Spinal cord (tissue), 9 donors: ENCODE measurements at regions not wholly inside any gene's neighbourhood (a gene's known extent, or its start where the extent isn't known, plus 50 kb on each side); places are given as distances from the start of the nearest gene placed in this dataset.

Experiments
- DNase-seq, 6 donors: peaks; one replicate each; pipeline versions ENCODE4 v3.0.0 to v3.0.0-alpha.2; 2013 to 2015; ENCODE audit warnings: low spot score in 6 of 6, low read depth in 4 of 6
- H3K27ac ChIP-seq: one replicate; pipeline ENCODE4 v1.5.1; 2013; ENCODE audit warnings: low read depth, low read length, control low read depth
- H3K27me3 ChIP-seq: one replicate; pipeline ENCODE4 v1.6.1; 2013; ENCODE audit warnings: low read length; ENCODE audit not compliant: control insufficient read depth, insufficient read depth
- H3K36me3 ChIP-seq: one replicate; pipeline ENCODE4 v1.6.1; 2013; ENCODE audit warnings: low read length; ENCODE audit not compliant: control insufficient read depth, insufficient read depth
- H3K4me1 ChIP-seq: one replicate; pipeline ENCODE4 v1.6.1; 2013; ENCODE audit warnings: low read length; ENCODE audit not compliant: control insufficient read depth, insufficient read depth
- H3K4me3 ChIP-seq: one replicate; pipeline ENCODE4 v1.5.1; 2013; ENCODE audit warnings: low read depth, low read length, control low read depth
- H3K9me3 ChIP-seq: one replicate; pipeline ENCODE4 v1.6.1; 2013; ENCODE audit warnings: low read length; ENCODE audit not compliant: control insufficient read depth, insufficient read depth
- WGBS: methylation state at CpG from one replicate; pipeline ENCODE4 v1.1.5; 2013; ENCODE audit warnings: missing lambda C conversion rate; ENCODE audit not compliant: insufficient coverage; 5-methylcytosine and 5-hydroxymethylcytosine counted together
- donor health status: healthy.

DNA sequence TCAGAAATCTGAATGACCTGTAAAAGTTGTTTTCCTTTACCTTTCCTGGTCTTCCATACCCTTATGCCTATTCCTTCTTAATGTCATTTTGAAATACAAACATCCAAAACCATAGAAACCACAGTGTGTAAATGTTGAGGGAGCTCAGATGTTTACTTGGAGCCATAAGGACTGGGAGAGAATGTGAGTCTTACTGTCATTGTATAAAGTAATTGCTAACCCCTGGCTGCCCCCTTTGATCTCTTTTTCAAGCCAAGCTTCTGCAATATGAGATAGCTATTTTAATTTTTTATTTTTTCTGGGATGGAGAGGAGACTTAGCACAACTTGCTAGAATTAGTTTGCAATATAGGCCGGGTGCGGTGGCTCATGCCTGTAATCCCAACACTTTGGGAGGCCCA is 124.4 kb upstream of the AKIRIN2 start:
- Histone ChIP-seq H3K27ac (no peak overlapping the region), H3K36me3 (no peaks in the 10 kb centered on the region), H3K9me3 (no peaks in the 10 kb centered on the region), H3K4me3 (no peak overlapping the region), H3K27me3 (no peaks in the 10 kb centered on the region), H3K4me1 (no peaks in the 10 kb centered on the region)
- no peak for DNase-seq
- 100% methylated on average over 2 of the region's 2 CpGs for WGBS

DNA sequence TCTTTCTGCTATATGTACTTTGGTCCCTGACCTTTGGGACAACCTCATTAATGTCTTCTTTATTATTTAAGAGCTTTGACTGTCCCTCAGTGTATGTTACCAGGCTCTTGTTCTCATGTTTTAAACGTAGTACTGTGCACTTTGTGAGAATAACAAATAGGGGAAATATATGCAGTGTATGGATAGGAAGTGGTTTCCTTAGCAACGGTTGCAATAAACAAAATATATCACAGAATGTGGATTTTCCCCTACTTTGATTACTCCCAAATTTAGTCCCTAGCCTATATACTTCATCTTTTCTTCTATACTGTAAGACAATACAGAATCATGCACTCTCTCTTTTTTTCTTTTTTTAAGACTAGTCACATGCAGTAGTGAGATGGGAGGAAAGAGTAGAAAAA is 123.8 kb upstream of the AKIRIN2 start:
- H3K4me3 ChIP-seq: no peak overlapping the region
- H3K36me3 ChIP-seq: no peaks in the 10 kb centered on the region
- no peak overlapping the region for H3K27ac ChIP-seq
- no CpG with 5 or more reads among the region's 2 CpGs for WGBS
- no peaks in the 10 kb centered on the region for H3K9me3 ChIP-seq
- no peaks in the 10 kb centered on the region for H3K4me1 ChIP-seq
- no peaks in the 10 kb centered on the region for H3K27me3 ChIP-seq
- peak in 2 of 6 donors; percentile 22 to 27 for DNase-seq

DNA sequence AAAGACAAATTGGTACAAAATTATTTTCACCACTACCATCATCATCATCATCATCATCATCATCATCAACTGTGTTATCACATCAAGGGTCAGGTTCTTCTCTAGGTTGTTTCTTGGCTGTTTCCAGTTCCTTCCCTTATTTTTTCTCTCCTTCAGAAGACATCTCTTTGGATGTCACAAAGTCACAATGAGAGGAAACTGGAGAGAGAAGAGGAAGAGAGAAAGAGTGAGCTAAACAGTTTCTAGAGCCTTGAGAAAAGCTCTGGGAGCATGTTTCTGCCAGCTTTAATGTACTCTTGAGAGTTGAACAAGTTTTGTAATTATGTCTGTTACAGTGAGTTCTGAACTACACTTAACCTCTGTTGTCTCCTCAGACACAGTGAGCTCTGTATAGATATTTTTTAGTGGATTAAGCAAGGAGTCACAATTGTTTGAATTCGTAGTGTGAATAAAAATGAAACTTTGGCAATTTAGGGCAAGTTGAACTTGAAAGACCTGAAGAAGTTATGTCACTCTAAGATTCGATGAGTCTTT is 123.0 kb upstream of the AKIRIN2 start:
- Histone ChIP-seq H3K36me3 (no peaks in the 10 kb centered on the region), H3K27ac (no peak overlapping the region), H3K4me1 (no peaks in the 10 kb centered on the region), H3K4me3 (no peak overlapping the region), H3K27me3 (no peaks in the 10 kb centered on the region), H3K9me3 (no peaks in the 10 kb centered on the region)
- 86% methylated on average over 2 of the region's 2 CpGs for WGBS
- DNase-seq: no peak

DNA sequence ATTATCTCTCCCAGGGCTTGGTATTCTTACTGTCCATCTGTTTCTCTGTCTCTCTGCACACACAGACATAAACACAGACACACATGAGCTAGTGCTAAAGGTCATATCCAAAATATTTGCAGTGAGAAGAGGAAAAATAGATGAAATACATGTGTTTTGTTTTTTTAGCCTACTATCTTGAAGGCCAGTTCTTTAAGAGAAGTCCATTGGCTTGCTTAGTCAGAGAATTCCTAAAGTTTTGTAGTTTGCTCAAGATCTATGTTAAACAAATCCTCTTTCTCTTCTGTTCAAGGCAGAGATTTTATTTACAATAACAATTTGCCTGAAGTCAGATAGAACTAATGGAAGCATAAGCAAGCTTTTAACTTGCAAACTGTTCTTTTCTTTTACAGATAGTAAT is 120.0 kb upstream of the AKIRIN2 start:
- Histone ChIP-seq H3K36me3 (no peaks in the 10 kb centered on the region), H3K27ac (no peak overlapping the region), H3K4me3 (no peak overlapping the region), H3K27me3 (no peaks in the 10 kb centered on the region), H3K4me1 (no peaks in the 10 kb centered on the region), H3K9me3 (no peaks in the 10 kb centered on the region)
- DNase-seq: no peak

DNA sequence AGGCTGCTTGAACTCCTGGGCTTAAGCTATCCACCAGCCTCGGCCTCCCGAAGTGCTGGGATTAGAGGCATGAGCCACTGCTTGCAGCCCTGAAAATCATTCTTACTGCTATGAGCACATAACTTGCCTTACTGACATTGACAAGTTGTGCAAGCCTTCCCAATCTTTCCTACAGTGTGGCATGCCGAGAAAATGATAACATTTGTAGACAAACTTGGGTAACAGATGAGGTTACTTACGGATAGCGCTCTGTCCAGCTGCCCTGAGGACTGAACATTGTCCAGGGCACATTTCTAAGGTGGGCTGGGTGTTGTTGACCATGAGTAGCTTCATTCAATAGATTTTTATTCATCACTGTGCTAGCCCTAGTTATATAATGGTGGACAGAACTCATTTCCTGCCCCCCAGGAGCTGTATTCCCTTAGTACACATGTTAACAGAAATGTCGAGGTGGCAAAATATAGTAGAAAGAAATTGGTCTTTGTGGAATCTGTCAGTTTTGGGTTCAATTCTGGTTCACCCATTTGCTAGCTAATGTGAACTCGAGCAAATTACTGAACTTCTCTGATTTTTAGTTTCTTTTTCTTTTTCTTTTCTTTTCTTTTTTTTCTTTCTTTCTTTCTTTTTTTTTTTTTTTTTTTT is 118.4 kb upstream of the AKIRIN2 start:
- 100% methylated on average over 4 of the region's 7 CpGs for whole genome bisulfite sequencing
- no peaks in the 10 kb centered on the region for H3K36me3 ChIP-seq
- no peaks in the 10 kb centered on the region for H3K27me3 ChIP-seq
- no peak for DNase-seq
- no peak overlapping the region for H3K4me3 ChIP-seq
- no peaks in the 10 kb centered on the region for H3K9me3 ChIP-seq
- H3K27ac ChIP-seq: no peak overlapping the region
- H3K4me1 ChIP-seq: no peaks in the 10 kb centered on the region

DNA sequence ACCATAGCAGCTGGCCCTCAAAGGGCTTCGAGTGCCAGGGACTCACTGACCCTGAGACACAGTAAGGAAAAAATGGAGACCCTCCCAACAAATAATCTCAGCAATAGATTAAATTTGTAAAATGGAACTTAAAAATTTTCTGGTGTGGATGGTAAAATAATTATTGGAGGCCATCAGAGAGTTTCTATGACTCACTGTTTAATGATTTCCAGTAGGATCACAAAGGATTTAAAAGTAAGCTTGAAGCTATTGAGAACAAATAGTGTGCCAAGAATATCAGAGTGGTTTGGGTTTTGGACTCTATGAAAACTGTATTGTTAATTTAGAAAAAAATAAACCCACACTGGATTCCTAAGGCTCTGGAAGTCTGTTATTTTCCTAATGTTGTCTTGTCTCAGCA is 115.2 kb upstream of the AKIRIN2 start:
- Histone ChIP-seq H3K27me3 (no peaks in the 10 kb centered on the region), H3K9me3 (no peaks in the 10 kb centered on the region), H3K4me1 (no peaks in the 10 kb centered on the region), H3K4me3 (no peak overlapping the region), H3K27ac (no peak overlapping the region), H3K36me3 (no peaks in the 10 kb centered on the region)
- no peak for DNase-seq
- WGBS: no CpG with 5 or more reads among the region's 1 CpG

DNA sequence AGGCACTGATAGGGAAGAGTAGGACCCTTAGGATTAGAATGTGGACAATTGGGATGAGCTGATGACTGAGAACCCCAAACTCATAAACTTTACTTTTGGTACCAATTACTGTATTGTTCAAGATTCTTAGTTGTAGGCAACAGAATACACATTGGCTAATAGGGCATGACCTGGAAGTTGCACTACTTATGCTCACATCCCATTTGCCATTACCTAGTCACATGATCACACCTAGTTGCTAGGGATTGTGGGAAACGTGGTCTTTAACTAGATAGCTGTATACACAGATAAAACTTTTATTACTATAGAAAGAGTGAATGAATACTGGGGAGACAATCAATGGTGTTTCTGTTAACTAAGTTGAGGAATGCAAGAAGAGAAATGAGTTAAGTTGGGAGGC is 113.4 kb upstream of the AKIRIN2 start:
- no peak for DNase-seq
- Histone ChIP-seq H3K36me3 (no peaks in the 10 kb centered on the region), H3K4me3 (no peak overlapping the region), H3K27me3 (no peaks in the 10 kb centered on the region), H3K27ac (no peak overlapping the region), H3K9me3 (no peaks in the 10 kb centered on the region), H3K4me1 (no peaks in the 10 kb centered on the region)
- no CpG with 5 or more reads among the region's 1 CpG for WGBS

DNA sequence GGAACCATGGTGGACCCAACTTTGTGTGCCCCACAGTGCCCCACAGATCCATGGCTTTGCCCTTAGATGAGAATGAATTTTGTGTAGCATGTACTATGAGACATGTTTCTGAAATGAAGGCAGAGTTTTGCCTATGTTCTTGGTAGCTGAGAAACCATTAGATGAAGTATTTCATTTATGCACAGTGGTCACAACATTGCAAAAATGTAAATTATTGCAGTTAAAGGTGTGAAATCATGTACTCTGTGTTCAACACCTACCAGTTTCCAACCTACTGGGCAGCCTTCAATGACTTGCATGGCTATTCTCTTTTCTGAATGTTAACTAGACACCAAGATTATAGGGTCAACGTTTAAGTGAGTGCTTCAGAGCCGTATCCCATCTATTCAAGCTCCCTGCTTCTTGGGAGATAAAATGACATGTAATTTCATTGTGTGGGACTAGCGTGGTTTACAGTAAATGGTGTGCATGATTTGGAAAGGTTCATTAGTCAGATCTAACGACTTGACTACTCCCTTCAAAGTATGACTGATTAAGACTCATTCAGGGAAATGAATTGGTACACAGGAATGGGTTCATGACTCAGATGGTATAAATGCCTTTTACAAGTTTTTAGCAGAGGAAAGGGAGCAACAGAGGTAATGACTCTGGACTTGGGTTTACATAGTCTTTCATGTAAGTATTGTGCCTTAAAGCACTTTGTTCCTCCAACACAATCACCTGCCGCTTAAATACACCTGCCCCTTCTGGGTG is 106.1 kb upstream of the AKIRIN2 start:
- Histone ChIP-seq H3K27me3 (no peaks in the 10 kb centered on the region), H3K4me1 (no peaks in the 10 kb centered on the region), H3K27ac (no peak overlapping the region), H3K9me3 (no peaks in the 10 kb centered on the region), H3K4me3 (no peak overlapping the region), H3K36me3 (no peaks in the 10 kb centered on the region)
- no CpG with 5 or more reads among the region's 5 CpGs for WGBS
- peak in 1 of 6 donors; percentile 4 for DNase-seq

DNA sequence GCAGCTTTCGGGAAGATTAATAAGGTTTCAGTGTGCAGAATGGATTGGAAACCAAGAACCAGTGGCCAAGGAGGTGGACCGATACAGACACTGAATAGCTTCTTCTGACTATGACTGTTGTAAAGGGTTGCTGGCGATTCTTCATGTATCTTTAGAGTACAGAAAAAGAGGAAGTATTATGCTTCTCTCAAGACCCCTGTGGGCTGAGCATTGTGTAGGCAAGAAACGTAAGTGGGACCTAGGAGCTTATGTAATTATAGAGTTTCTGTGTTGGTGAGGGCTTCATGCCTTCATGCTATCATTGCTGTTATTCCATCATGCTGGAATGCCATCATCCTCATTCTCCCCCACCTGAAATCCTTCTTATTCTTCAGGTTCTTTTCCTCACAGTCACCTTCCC is 105.4 kb upstream of the AKIRIN2 start:
- no peak for DNase-seq
- Histone ChIP-seq H3K27me3 (no peaks in the 10 kb centered on the region), H3K9me3 (no peaks in the 10 kb centered on the region), H3K36me3 (no peaks in the 10 kb centered on the region), H3K4me3 (no peak overlapping the region), H3K4me1 (no peaks in the 10 kb centered on the region), H3K27ac (no peak overlapping the region)
- WGBS: 97% methylated on average over 3 of the region's 4 CpGs

DNA sequence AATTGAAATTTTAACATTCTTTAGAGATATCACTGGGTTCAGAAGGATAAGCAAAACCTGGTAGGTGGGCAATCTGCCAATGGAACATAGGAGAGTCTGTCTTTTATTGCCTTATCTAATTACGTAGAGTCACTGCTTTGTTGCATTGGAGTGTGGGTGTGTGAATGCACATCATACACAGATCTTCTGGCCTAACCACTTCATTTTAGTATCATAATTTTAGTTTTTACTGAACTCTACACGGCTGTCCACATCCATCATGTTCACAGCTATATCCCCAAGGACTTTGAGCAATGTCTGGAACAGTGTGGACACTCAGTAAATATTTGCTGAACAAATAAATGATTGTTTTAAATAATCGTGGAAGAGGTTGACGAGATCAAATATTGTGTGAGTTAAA is 104.6 kb upstream of the AKIRIN2 start:
- Histone ChIP-seq H3K4me3 (no peak overlapping the region), H3K27ac (no peak overlapping the region), H3K27me3 (no peaks in the 10 kb centered on the region), H3K36me3 (no peaks in the 10 kb centered on the region), H3K4me1 (no peaks in the 10 kb centered on the region), H3K9me3 (no peaks in the 10 kb centered on the region)
- peak in 1 of 6 donors; percentile 47 for DNase-seq
- WGBS: no CpG with 5 or more reads among the region's 4 CpGs
